BJ (cell line): ENCODE measurements at regions not wholly inside any gene's neighbourhood (a gene's known extent, or its start where the extent isn't known, plus 50 kb on each side); places are given as distances from the start of the nearest gene placed in this dataset.

Experiments
- CTCF ChIA-PET: fragments of 350-600 bp; formaldehyde crosslinking; extraction: SDS; loops from one replicate; lab custom pipeline; 2021; ENCODE audit warnings: antibody characterized with exemption, inconsistent platforms; lab: Yijun Ruan, JAX
- POLR2A ChIA-PET: fragments of 300-600 bp; sonication (Branson Sonifier 250); formaldehyde crosslinking; extraction: SDS; loops from one replicate; lab custom pipeline; 2021; ENCODE audit warnings: antibody characterized with exemption; lab: Charles Lee
- DNase-seq: peaks from one replicate; pipeline ENCODE4 v3.0.0-alpha.2; 2011; ENCODE audit warnings: low read depth
- H3K27me3 ChIP-seq: 2 replicates; pipeline ENCODE4 v1.6.0; 2011; ENCODE audit warnings: low read length; ENCODE audit not compliant: control insufficient read depth, insufficient read depth
- H3K36me3 ChIP-seq: 2 replicates; pipeline ENCODE4 v1.5.1; 2011; ENCODE audit warnings: low read length; ENCODE audit not compliant: control insufficient read depth, insufficient read depth
- H3K4me3 ChIP-seq: 2 replicates; pipeline ENCODE4 v1.5.1; 2011; ENCODE audit warnings: low read depth, mild to moderate bottlenecking, control low read depth, low read length
- TF ChIP-seq, protein P1 (sequence below): IDR thresholded peaks from 2 replicates; pipeline ENCODE4 v1.5.1; 2011; ENCODE audit warnings: low read depth, mild to moderate bottlenecking, control low read depth, inconsistent platforms, low read length, moderate library complexity; ENCODE audit not compliant: insufficient read depth

DNA sequence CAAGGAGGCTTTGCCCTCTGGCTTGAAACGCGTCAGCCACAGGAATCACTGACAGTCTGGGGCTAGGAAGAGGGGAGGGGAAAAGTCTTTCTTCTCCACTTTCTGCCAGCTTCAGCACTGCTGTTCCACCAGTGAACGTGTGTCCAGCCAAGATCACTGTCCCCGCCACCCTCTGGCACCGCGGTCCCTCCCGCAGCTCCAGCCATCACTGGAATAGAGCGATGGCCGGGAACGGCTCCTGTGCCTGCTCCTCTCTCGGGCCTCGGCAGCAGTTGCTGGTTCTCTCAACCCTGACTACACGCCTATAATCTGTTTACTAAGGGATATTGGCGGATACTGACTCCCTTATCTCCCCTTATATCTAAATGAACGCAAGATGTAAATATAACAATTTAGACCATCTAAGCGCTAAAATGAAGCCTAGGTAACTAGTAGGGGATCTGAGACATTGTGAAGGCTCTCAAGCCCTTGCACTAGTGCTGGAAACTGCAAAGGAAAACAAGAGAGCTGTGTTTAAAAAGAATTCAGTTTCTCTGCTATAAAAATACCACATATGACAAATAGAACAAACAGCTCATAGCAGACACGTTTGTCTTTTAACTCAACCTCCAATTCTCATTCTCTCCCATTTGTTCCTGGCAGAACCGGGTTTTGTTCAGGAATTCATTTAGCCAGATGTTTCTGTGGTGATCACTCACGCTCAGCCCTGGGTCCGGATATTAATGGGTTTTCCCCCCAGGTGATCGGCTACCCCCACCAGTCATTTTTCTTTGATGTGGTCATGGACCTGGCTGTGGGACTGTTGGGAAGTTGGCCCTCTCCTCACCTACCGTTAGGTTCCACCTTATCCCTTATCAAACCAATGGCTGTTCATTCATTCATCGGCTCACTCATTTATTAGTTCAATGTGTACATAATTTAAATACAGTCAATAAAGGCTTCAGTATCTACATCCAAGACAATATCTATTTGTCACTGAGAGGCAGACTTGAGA is 149.8 kb downstream of the MED10 start:
- no peak for DNase-seq
- Histone ChIP-seq H3K36me3 (no peaks in the 10 kb centered on the region), H3K4me3 (no peak overlapping the region), H3K27me3 (no peaks in the 10 kb centered on the region)
- CTCF ChIA-PET = no interaction called here
- POLR2A ChIA-PET = no interaction called here
- TF ChIP-seq, protein P1, sequence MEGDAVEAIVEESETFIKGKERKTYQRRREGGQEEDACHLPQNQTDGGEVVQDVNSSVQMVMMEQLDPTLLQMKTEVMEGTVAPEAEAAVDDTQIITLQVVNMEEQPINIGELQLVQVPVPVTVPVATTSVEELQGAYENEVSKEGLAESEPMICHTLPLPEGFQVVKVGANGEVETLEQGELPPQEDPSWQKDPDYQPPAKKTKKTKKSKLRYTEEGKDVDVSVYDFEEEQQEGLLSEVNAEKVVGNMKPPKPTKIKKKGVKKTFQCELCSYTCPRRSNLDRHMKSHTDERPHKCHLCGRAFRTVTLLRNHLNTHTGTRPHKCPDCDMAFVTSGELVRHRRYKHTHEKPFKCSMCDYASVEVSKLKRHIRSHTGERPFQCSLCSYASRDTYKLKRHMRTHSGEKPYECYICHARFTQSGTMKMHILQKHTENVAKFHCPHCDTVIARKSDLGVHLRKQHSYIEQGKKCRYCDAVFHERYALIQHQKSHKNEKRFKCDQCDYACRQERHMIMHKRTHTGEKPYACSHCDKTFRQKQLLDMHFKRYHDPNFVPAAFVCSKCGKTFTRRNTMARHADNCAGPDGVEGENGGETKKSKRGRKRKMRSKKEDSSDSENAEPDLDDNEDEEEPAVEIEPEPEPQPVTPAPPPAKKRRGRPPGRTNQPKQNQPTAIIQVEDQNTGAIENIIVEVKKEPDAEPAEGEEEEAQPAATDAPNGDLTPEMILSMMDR = no peak

DNA sequence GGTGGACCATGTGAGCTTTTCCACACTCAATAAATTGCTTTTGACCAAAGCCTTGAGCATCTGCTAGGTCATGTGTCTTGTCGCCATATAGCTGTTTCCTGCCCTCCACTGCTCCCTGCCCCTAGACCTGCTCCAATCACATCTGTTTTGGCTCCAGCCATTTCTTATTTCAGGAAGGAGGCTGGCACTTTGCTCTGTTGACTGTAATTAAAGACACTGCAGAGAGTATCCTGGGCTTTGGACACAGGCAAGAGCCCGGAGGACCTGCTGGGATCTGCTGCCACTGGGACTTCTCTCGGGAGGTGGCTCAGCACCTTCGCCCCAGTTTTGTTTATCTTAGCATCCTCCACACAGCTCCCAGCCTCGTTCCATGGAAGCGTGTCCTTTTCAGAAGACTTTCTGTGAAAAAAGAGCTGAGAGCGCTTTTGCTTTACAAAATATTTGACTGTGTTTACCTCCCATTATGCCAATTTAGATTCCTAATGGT is 153.2 kb downstream of the MED10 start:
- ChIA-PET CTCF (no interaction called here), POLR2A (no interaction called here)
- H3K4me3 ChIP-seq = no peak overlapping the region
- H3K27me3 ChIP-seq = no peaks in the 10 kb centered on the region
- TF ChIP-seq, protein P1 = no peak
- no peaks in the 10 kb centered on the region for H3K36me3 ChIP-seq
- DNase-seq = no peak

DNA sequence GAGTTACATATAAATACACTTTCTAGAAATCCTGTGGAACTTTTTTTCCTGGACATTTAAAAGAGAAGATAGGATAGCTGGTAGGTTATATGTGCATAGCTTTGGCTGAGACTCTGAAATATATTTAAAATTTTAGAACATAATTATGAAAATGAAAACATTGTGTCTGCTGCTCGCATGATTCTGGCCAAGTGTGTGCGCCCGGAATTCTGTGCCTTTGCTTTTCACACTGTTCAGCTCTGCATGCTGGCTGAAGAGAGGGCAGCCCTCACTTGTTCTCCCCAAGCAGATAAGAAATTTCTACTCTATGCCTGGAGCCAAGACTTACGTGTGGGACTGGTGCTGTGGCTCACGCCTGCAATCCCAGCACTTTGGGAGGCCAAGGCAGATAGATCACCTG is 153.9 kb downstream of the MED10 start:
- Histone ChIP-seq H3K27me3 (no peaks in the 10 kb centered on the region), H3K4me3 (no peak overlapping the region), H3K36me3 (no peaks in the 10 kb centered on the region)
- DNase-seq = no peak
- ChIA-PET CTCF (no interaction called here), POLR2A (no interaction called here)
- TF ChIP-seq, protein P1 = no peak

DNA sequence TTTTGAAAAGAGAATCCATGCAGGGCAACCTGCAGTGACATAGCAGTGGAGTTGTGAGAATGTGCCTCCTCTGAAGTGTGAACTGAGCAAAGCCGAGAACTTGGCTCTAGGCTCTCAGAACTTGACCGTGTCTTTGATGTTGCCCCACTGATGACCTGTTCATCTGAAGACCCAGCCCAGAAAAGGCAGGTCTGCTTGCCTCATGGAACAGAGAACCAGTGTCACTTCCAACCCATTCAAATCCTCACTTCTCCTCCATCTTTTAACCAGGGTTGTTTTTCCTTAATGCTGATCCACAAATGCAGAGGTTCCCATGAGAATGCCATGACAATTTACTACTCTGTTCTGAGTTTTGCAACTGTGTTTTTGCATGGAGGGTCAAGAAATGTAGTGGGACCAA is 155.4 kb downstream of the MED10 start:
- Histone ChIP-seq H3K36me3 (no peaks in the 10 kb centered on the region), H3K4me3 (no peak overlapping the region), H3K27me3 (no peaks in the 10 kb centered on the region)
- TF ChIP-seq, protein P1 = no peak
- CTCF ChIA-PET = interaction anchor here (1.2 kb wide), 1 partner anchor 9 kb away, joined by 4 read pairs; no protein-coding TSS in a partner anchor
- no peak for DNase-seq
- POLR2A ChIA-PET = no interaction called here

DNA sequence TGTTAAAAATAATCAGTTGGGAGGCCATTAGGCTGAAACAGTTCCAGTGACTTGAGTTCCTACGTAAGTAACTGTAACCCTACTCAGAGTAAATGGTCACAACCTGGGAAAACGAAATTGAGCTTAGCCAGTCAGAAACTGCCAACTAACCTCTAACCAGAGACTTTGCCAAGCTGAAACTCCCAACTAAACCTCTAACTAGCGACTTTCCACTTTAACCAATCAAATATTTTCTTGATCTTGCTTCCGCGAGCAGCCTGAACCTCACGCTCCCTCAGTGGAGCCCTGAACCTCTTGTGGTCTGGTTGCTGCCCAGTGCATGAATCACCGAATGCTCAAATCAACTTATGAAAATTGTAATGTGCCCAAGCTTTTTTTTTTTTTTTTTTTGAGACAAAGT is 156.2 kb downstream of the MED10 start:
- DNase-seq = no peak
- Histone ChIP-seq H3K36me3 (no peaks in the 10 kb centered on the region), H3K4me3 (no peak overlapping the region), H3K27me3 (no peaks in the 10 kb centered on the region)
- TF ChIP-seq, protein P1 = no peak
- CTCF ChIA-PET = interaction anchor here (1.2 kb wide), 1 partner anchor 10 kb away, joined by 4 read pairs; no protein-coding TSS in a partner anchor
- POLR2A ChIA-PET = no interaction called here
